ENCODE measurements at regions not wholly inside any gene's neighbourhood (a gene's known extent, or its start where the extent isn't known, plus 50 kb on each side); places are given as distances from the start of the nearest gene placed in this dataset.

DNA sequence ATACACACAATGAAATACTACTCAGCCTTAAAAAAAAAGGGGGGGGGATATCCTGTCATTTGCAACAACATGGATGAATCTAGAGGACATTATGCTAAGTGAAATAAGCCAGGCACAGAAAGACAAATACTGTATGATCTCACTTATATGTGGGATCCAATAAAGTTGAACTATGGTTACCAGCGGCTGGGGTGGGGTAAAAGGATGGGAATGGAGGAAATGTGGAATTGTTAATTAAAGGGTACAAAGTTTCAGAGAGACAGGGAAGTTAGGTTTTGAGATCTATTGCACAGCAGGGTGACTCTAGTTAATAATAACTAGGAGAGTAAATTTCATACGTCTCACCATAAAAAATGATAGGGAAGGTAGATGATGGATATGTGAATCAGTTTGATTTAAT lies 76.2 kb upstream of the ZNF608 start:
- Histone ChIP-seq H3K4me2 (ENCODE audit: low read depth, low read length) (no peak overlapping the region), H3K4me1 (ENCODE audit: insufficient read depth, low read length) (no peaks in the 10 kb centered on the region), H2AFZ (ENCODE audit: low read length) (no peak overlapping the region), H3K27me3 (ENCODE audit: control insufficient read depth in 1 of 2, insufficient read depth in 2 of 2, low read length in 2 of 2) (no peaks in the 10 kb centered on the region), H3K27ac (ENCODE audit: extremely low read length, insufficient read depth, low read length) (no peak overlapping the region), H3K4me3 (replicated peaks in 1 of 3; ENCODE audit: insufficient read depth in 1 of 3, low read depth in 2 of 3, low read length in 3 of 3) (no peak overlapping the region), H3K36me3 (replicated peaks in 1 of 2; ENCODE audit: control insufficient read depth in 1 of 2, insufficient read depth in 2 of 2, low read length in 2 of 2) (no peaks in the 10 kb centered on the region), H4K20me1 (ENCODE audit: insufficient read depth, low read length) (no peaks in the 10 kb centered on the region), H3K9me3 (ENCODE audit: low read length) (no peaks in the 10 kb centered on the region), H3K9ac (ENCODE audit: insufficient read depth, low read depth, low read length) (no peak overlapping the region), H3K79me2 (ENCODE audit: insufficient read depth, low read length) (no peaks in the 10 kb centered on the region)
- intact Hi-C loops (cut with micrococcal nuclease; ENCODE audit: unreplicated experiment) (no loop called here), in situ Hi-C loops (cut with HindIII; ENCODE audit: extremely low pct_ligation_motif_present, low pct_unique_long_range_greater_than_20kb) (no loop called here)
- no peak for ATAC-seq
- 1% methylated on average over 2 of the region's 2 CpGs for WGBS (ENCODE audit: low lambda C conversion rate)
- ChIA-PET POLR2A (no interaction called here), CTCF (ENCODE audit: low intra/inter-chr PET ratio, low total read pairs) (no interaction called here)
- no TSS peak for BruUV-seq (replicated peaks)
- TF ChIP-seq ZBTB3 (CRISPR knock-in tag; IDR thresholded peaks at IDR 0.05; ENCODE audit: borderline replicate concordance, low read depth) = no peak
- no peak for TF ChIP-seq CBFB (CRISPR knock-in tag; IDR thresholded peaks at IDR 0.05)
- no peak for TF ChIP-seq BRCA1 (CRISPR knock-in tag; IDR thresholded peaks at IDR 0.05)
- TF ChIP-seq, protein P1, sequence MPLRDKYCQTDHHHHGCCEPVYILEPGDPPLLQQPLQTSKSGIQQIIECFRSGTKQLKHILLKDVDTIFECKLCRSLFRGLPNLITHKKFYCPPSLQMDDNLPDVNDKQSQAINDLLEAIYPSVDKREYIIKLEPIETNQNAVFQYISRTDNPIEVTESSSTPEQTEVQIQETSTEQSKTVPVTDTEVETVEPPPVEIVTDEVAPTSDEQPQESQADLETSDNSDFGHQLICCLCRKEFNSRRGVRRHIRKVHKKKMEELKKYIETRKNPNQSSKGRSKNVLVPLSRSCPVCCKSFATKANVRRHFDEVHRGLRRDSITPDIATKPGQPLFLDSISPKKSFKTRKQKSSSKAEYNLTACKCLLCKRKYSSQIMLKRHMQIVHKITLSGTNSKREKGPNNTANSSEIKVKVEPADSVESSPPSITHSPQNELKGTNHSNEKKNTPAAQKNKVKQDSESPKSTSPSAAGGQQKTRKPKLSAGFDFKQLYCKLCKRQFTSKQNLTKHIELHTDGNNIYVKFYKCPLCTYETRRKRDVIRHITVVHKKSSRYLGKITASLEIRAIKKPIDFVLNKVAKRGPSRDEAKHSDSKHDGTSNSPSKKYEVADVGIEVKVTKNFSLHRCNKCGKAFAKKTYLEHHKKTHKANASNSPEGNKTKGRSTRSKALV (CRISPR knock-in tag; IDR thresholded peaks at IDR 0.05) = no peak
- TF ChIP-seq, protein P2, sequence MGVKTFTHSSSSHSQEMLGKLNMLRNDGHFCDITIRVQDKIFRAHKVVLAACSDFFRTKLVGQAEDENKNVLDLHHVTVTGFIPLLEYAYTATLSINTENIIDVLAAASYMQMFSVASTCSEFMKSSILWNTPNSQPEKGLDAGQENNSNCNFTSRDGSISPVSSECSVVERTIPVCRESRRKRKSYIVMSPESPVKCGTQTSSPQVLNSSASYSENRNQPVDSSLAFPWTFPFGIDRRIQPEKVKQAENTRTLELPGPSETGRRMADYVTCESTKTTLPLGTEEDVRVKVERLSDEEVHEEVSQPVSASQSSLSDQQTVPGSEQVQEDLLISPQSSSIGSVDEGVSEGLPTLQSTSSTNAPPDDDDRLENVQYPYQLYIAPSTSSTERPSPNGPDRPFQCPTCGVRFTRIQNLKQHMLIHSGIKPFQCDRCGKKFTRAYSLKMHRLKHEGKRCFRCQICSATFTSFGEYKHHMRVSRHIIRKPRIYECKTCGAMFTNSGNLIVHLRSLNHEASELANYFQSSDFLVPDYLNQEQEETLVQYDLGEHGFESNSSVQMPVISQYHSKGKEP (CRISPR knock-in tag; IDR thresholded peaks at IDR 0.05) = no peak
- TF ChIP-seq KDM6A (CRISPR knock-in tag; IDR thresholded peaks at IDR 0.05; ENCODE audit: low read depth) = no peak
- no peak for TF ChIP-seq ZNF484 (CRISPR knock-in tag; IDR thresholded peaks at IDR 0.05; ENCODE audit: borderline replicate concordance, low read depth)
- TF ChIP-seq SOX5 (CRISPR knock-in tag; IDR thresholded peaks at IDR 0.05; ENCODE audit: borderline replicate concordance) = no peak
- no peak for TF ChIP-seq ZNF292 (CRISPR knock-in tag; IDR thresholded peaks at IDR 0.05; ENCODE audit: borderline replicate concordance, low read depth)
- TF ChIP-seq ZNF12 (CRISPR knock-in tag; IDR thresholded peaks at IDR 0.05) = no peak
- TF ChIP-seq PLRG1 (conservative IDR thresholded peaks at IDR 0.05) = no peak
- no peak for TF ChIP-seq CHD2 (IDR thresholded peaks at IDR 0.05; ENCODE audit: low read depth, low read length)
- no peak for TF ChIP-seq ZFP62 (CRISPR knock-in tag; IDR thresholded peaks at IDR 0.05)
- TF ChIP-seq RAD51 (IDR thresholded peaks at IDR 0.05; ENCODE audit: borderline replicate concordance) = no peak
- no peak for DNase-seq (ENCODE audit: low spot score)
- no peak for FAIRE-seq

All from HepG2 (cell line).